WTC11 (cell line): ENCODE measurements at regions not wholly inside any gene's neighbourhood (a gene's known extent, or its start where the extent isn't known, plus 50 kb on each side); places are given as distances from the start of the nearest gene placed in this dataset.

Experiments
- ATAC-seq: fragments of 200-7000 bp; cut with Tn5 transposase; 2 replicates; pipeline ENCODE4 v1.10.0; 2021; ENCODE audit warnings: mild to moderate bottlenecking, moderate library complexity
- CTCF ChIA-PET: fragments of 300-600 bp; sonication (Branson Sonifier 250); formaldehyde crosslinking; loops from one replicate; lab custom pipeline; 2021; ENCODE audit warnings: antibody characterized with exemption; lab: Charles Lee
- POLR2A ChIA-PET: fragments of 350-600 bp; sonication (Branson Sonifier 250); formaldehyde crosslinking; loops from one replicate; lab custom pipeline; 2021; ENCODE audit warnings: antibody characterized with exemption; lab: Charles Lee
- DNase-seq: peaks from one replicate; pipeline ENCODE4 v3.0.0; 2021; ENCODE audit warnings: low spot score
- H3K27ac Mint-ChIP-seq: 2 replicates; pipeline ENCODE4 v1.8.0; 2021; ENCODE audit warnings: mixed read lengths
- H3K27me3 Mint-ChIP-seq: 2 replicates; pipeline ENCODE4 v1.8.0; 2021; ENCODE audit warnings: low read depth, mild to moderate bottlenecking, moderate library complexity, mixed read lengths
- H3K36me3 Mint-ChIP-seq: 2 replicates; pipeline ENCODE4 v1.8.0; 2021; ENCODE audit warnings: mixed read lengths
- H3K4me1 Mint-ChIP-seq: 2 replicates; pipeline ENCODE4 v1.8.0; 2022; ENCODE audit warnings: mixed read lengths
- H3K4me3 Mint-ChIP-seq: 2 replicates; pipeline ENCODE4 v1.8.0; 2021; ENCODE audit warnings: mild to moderate bottlenecking, moderate library complexity, mixed read lengths
- H3K9me3 Mint-ChIP-seq: 2 replicates; pipeline ENCODE4 v1.8.0; 2021; ENCODE audit warnings: mixed read lengths
- E2F5 ChIP-seq: sonication (generic); formaldehyde crosslinking; IDR thresholded peaks from 2 replicates; pipeline ENCODE4 v1.8.1; 2022; ENCODE audit warnings: mild to moderate bottlenecking, moderate library complexity, missing genetic modification reagents
- GRHL2 ChIP-seq: fragments of 250-450 bp; sonication (Bioruptor Pico); IDR thresholded peaks from 2 replicates; pipeline ENCODE4 v1.8.0; 2022; ENCODE audit warnings: mild to moderate bottlenecking, moderate library complexity; ENCODE audit not compliant: insufficient replicate concordance, severe bottlenecking
- HMGXB4 ChIP-seq: sonication (generic); formaldehyde crosslinking; IDR thresholded peaks from 2 replicates; pipeline ENCODE4 v1.8.1; 2023; ENCODE audit warnings: mild to moderate bottlenecking, moderate library complexity, missing genetic modification reagents
- IRF1 ChIP-seq: sonication (generic); formaldehyde crosslinking; IDR thresholded peaks from 2 replicates; pipeline ENCODE4 v1.8.0; 2023; ENCODE audit warnings: missing genetic modification reagents
- JAZF1 ChIP-seq: fragments of 250-450 bp; sonication (Bioruptor Pico); IDR thresholded peaks from 2 replicates; pipeline ENCODE4 v1.9.0; 2021; ENCODE audit warnings: moderate library complexity, mild to moderate bottlenecking, inconsistent platforms
- MAX ChIP-seq: sonication (generic); formaldehyde crosslinking; IDR thresholded peaks from 2 replicates; pipeline ENCODE4 v1.8.0; 2022; ENCODE audit warnings: mild to moderate bottlenecking, missing genetic modification reagents
- NR1H2 ChIP-seq: sonication (generic); formaldehyde crosslinking; IDR thresholded peaks from 2 replicates; pipeline ENCODE4 v1.9.0; 2021; ENCODE audit warnings: mild to moderate bottlenecking, moderate library complexity, missing genetic modification reagents
- PRDM15 ChIP-seq: sonication (generic); formaldehyde crosslinking; IDR thresholded peaks from 2 replicates; pipeline ENCODE4 v1.8.0; 2022; ENCODE audit warnings: missing genetic modification reagents
- RORB ChIP-seq: fragments of 250-450 bp; sonication (Bioruptor Pico); IDR thresholded peaks from 2 replicates; pipeline ENCODE4 v1.9.0; 2021; ENCODE audit warnings: mild to moderate bottlenecking
- TCF7 ChIP-seq: sonication (generic); formaldehyde crosslinking; IDR thresholded peaks from 2 replicates; pipeline ENCODE4 v1.8.0; 2022; ENCODE audit warnings: mild to moderate bottlenecking, low read depth, missing genetic modification reagents, moderate library complexity
- TEAD1 ChIP-seq: sonication (generic); formaldehyde crosslinking; IDR thresholded peaks from 2 replicates; pipeline ENCODE4 v1.8.0; 2022; ENCODE audit warnings: mild to moderate bottlenecking, missing genetic modification reagents
- TEAD4 ChIP-seq: sonication (generic); formaldehyde crosslinking; IDR thresholded peaks from 2 replicates; pipeline ENCODE4 v1.8.0; 2022; ENCODE audit warnings: mild to moderate bottlenecking, missing genetic modification reagents
- ZBTB21 ChIP-seq: sonication (generic); formaldehyde crosslinking; IDR thresholded peaks from 2 replicates; pipeline ENCODE4 v1.8.1; 2023; ENCODE audit warnings: mild to moderate bottlenecking, missing genetic modification reagents, borderline replicate concordance
- ZNF121 ChIP-seq: sonication (generic); formaldehyde crosslinking; IDR thresholded peaks from 2 replicates; pipeline ENCODE4 v1.8.0; 2023; ENCODE audit warnings: missing genetic modification reagents
- ZNF138 ChIP-seq: sonication (generic); formaldehyde crosslinking; conservative IDR thresholded peaks from 2 replicates; pipeline ENCODE4 v1.8.1; 2022; ENCODE audit warnings: mild to moderate bottlenecking, moderate library complexity, missing genetic modification reagents
- ZNF317 ChIP-seq: sonication (generic); formaldehyde crosslinking; IDR thresholded peaks from 2 replicates; pipeline ENCODE4 v1.8.1; 2023; ENCODE audit warnings: low read depth, mild to moderate bottlenecking, moderate library complexity, missing genetic modification reagents, borderline replicate concordance
- ZNF416 ChIP-seq: fragments of 250-450 bp; sonication (Bioruptor Pico); IDR thresholded peaks from 2 replicates; pipeline ENCODE4 v1.9.0; 2021; ENCODE audit warnings: mild to moderate bottlenecking, inconsistent platforms
- ZNF423 ChIP-seq: fragments of 250-450 bp; sonication (Bioruptor Pico); IDR thresholded peaks from 2 replicates; pipeline ENCODE4 v2.1.2; 2022; ENCODE audit warnings: mild to moderate bottlenecking, moderate library complexity
- ZNF512 ChIP-seq: sonication (generic); formaldehyde crosslinking; IDR thresholded peaks from 2 replicates; pipeline ENCODE4 v1.8.1; 2022; ENCODE audit warnings: missing genetic modification reagents, borderline replicate concordance
- ZNF532 ChIP-seq: fragments of 250-450 bp; sonication (Bioruptor Pico); IDR thresholded peaks from 2 replicates; pipeline ENCODE4 v1.9.0; 2021; ENCODE audit warnings: mild to moderate bottlenecking, borderline replicate concordance
- ZNF671 ChIP-seq: fragments of 250-450 bp; sonication (Bioruptor Pico); IDR thresholded peaks from 2 replicates; pipeline ENCODE4 v1.8.0; 2021; ENCODE audit warnings: mild to moderate bottlenecking

- no peak for TF ChIP-seq TCF7 (CRISPR knock-in tag)
- no peak for TF ChIP-seq ZNF671 (CRISPR knock-in tag)
These were observed 110.5 kb downstream of the ZFP36L2 start (continued) for GRCh38 chr2:43115881-43116280.

- ATAC-seq (no peak), DNase-seq (no peak)
- Mint-ChIP-seq H3K9me3 (peaks cover 20% of the 10 kb centered on the region), H3K36me3 (peaks cover 19% of the 10 kb centered on the region), H3K4me1 (peaks cover 6% of the 10 kb centered on the region; the same call in 1 of the 2 replicates), H3K4me3 (no peak overlapping the region), H3K27me3 (peaks cover 8% of the 10 kb centered on the region), H3K27ac (no peak overlapping the region)
- ChIA-PET POLR2A (no interaction called here), CTCF (interaction anchor here (1.0 to 1.6 kb wide), 4 partner anchors 13 to 90 kb away, joined by 3 to 6 read pairs (median 4); no protein-coding TSS in a partner anchor)
- TF ChIP-seq IRF1 (no peak), PRDM15 (CRISPR knock-in tag) (no peak), TEAD1 (CRISPR knock-in tag) (no peak), JAZF1 (CRISPR knock-in tag) (no peak), ZNF138 (CRISPR knock-in tag) (no peak), TEAD4 (CRISPR knock-in tag) (no peak), E2F5 (CRISPR knock-in tag) (no peak), ZNF512 (CRISPR knock-in tag) (no peak), ZNF121 (no peak), ZNF423 (CRISPR knock-in tag) (no peak), ZBTB21 (CRISPR knock-in tag) (no peak), ZNF416 (CRISPR knock-in tag) (no peak), MAX (CRISPR knock-in tag) (no peak), GRHL2 (CRISPR knock-in tag) (no peak), RORB (CRISPR knock-in tag) (no peak), HMGXB4 (CRISPR knock-in tag) (no peak), ZNF532 (CRISPR knock-in tag) (no peak), NR1H2 (CRISPR knock-in tag) (no peak), ZNF317 (CRISPR knock-in tag) (no peak)
These were observed 112.2 kb downstream of the ZFP36L2 start for GRCh38 chr2:43114210-43114609.
